Endodermal cell (in vitro differentiated cells): ENCODE measurements at regions not wholly inside any gene's neighbourhood (a gene's known extent, or its start where the extent isn't known, plus 50 kb on each side); places are given as distances from the start of the nearest gene placed in this dataset.

Experiments used
- DNase-seq: peaks from one replicate; pipeline ENCODE4 v3.0.0-alpha.2; 2017
- H3K27ac ChIP-seq: 2 replicates; pipeline ENCODE4 v1.5.1; 2013; ENCODE audit warnings: mild to moderate bottlenecking, low read depth, low read length, moderate library complexity
- H3K27me3 ChIP-seq: 2 replicates; pipeline ENCODE4 v1.6.1; 2013; ENCODE audit warnings: mild to moderate bottlenecking, low read length, moderate library complexity; ENCODE audit not compliant: insufficient read depth, control insufficient read depth, poor library complexity, severe bottlenecking
- H3K36me3 ChIP-seq: 2 replicates; pipeline ENCODE4 v1.7.0; 2013; ENCODE audit warnings: mild to moderate bottlenecking, low read length, moderate library complexity; ENCODE audit not compliant: control insufficient read depth, insufficient read depth
- H3K4me1 ChIP-seq: one replicate; pipeline ENCODE4 v1.7.0; 2013; ENCODE audit warnings: low read length; ENCODE audit not compliant: control insufficient read depth, insufficient read depth
- H3K4me3 ChIP-seq: 2 replicates; pipeline ENCODE4 v1.5.1; 2013; ENCODE audit warnings: mild to moderate bottlenecking, low read length, moderate library complexity
- H3K9ac ChIP-seq: 2 replicates; pipeline ENCODE4 v1.6.1; 2013; ENCODE audit warnings: mild to moderate bottlenecking, low read length, moderate library complexity; ENCODE audit not compliant: poor library complexity, severe bottlenecking; ENCODE audit errors: extremely low read depth
- H3K9me3 ChIP-seq: 2 replicates; pipeline ENCODE4 v1.6.1; 2013; ENCODE audit warnings: mild to moderate bottlenecking, low read length, moderate library complexity; ENCODE audit not compliant: control insufficient read depth
- H3K27ac Mint-ChIP-seq: 2 replicates; pipeline ENCODE4 v1.8.0; 2020; ENCODE audit warnings: mixed read lengths
- H3K27me3 Mint-ChIP-seq: 2 replicates; pipeline ENCODE4 v1.8.0; 2021; ENCODE audit warnings: mild to moderate bottlenecking, mixed read lengths; ENCODE audit not compliant: insufficient read depth
- H3K36me3 Mint-ChIP-seq: 2 replicates; pipeline ENCODE4 v1.8.0; 2020; ENCODE audit warnings: low read depth, mixed read lengths
- H3K4me1 Mint-ChIP-seq: 2 replicates; pipeline ENCODE4 v1.8.0; 2020; ENCODE audit warnings: mixed read lengths
- H3K4me3 Mint-ChIP-seq: 2 replicates; pipeline ENCODE4 v1.8.0; 2020; ENCODE audit warnings: mild to moderate bottlenecking, moderate library complexity, mixed read lengths
- H3K9me3 Mint-ChIP-seq: 2 replicates; pipeline ENCODE4 v1.8.0; 2020; ENCODE audit warnings: mild to moderate bottlenecking, mixed read lengths
- CTCF ChIP-seq: fragments of 200-600 bp; sonication (generic); conservative IDR thresholded peaks from 2 replicates; pipeline ENCODE4 v1.5.0; 2021; ENCODE audit warnings: antibody characterized with exemption, mild to moderate bottlenecking
- WGBS, 2 experiments: methylation state at CpG; one replicate each; pipeline versions ENCODE4 v1.1.5 to v1.1.7; 2013; ENCODE audit warnings: missing lambda C conversion rate in 2 of 2, mixed read lengths in 1 of 2; ENCODE audit not compliant: insufficient coverage in 1 of 2, insufficient read length in 1 of 2; 5-methylcytosine and 5-hydroxymethylcytosine counted together

GRCh38 chr4:129972257-129972656 lies 876.3 kb downstream of the C4orf33 start:
- peak; percentile 75 for TF ChIP-seq CTCF

DNA sequence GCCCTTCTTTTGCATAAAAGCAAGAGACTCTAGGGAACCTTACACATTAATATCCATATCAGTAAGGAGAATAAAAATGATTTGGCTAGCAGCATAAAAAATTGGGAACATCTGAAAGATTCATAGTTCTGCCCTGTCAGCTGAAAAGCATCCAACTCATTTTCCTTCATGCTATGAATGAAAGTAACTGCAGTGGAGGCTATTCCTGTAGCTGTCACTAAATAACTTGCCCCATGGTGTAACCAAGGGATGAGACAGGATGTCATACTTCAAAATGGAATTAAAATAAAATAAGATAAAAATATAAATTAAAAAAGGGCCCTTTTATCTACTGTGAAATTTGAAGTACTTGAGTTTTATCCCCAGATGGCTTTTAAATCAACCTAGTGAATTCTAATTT lies 878.8 kb downstream of the C4orf33 start:
- Histone ChIP-seq H3K9me3 (peaks cover 5% of the 10 kb centered on the region), H3K36me3 (no peaks in the 10 kb centered on the region), H3K4me3 (no peak overlapping the region), H3K4me1 (no peaks in the 10 kb centered on the region), H3K9ac (no peak overlapping the region), H3K27me3 (no peaks in the 10 kb centered on the region), H3K27ac (no peak overlapping the region)
- Mint-ChIP-seq H3K27ac (no peak overlapping the region), H3K4me1 (no peaks in the 10 kb centered on the region), H3K9me3 (no peaks in the 10 kb centered on the region), H3K4me3 (no peak overlapping the region), H3K27me3 (no peaks in the 10 kb centered on the region), H3K36me3 (no peaks in the 10 kb centered on the region)
- TF ChIP-seq CTCF: no peak
- DNase-seq: no peak

More at GRCh38 chr4:129972257-129972656, 876.3 kb downstream of the C4orf33 start:
- Mint-ChIP-seq H3K27me3 (no peaks in the 10 kb centered on the region), H3K4me1 (no peaks in the 10 kb centered on the region), H3K4me3 (no peak overlapping the region), H3K36me3 (peaks cover 2% of the 10 kb centered on the region), H3K27ac (no peak overlapping the region), H3K9me3 (peaks cover 2% of the 10 kb centered on the region)
- no peak overlapping the region for H3K4me3 ChIP-seq
- H3K36me3 ChIP-seq: no peaks in the 10 kb centered on the region
- peak; percentile 50 for DNase-seq
- WGBS, 2 experiments: 94% methylated on average over 1 of the region's 1 CpG; no CpG with 5 or more reads in 1 of the 2 experiments
- no peak overlapping the region for H3K9ac ChIP-seq
- H3K27ac ChIP-seq: no peak overlapping the region
- H3K4me1 ChIP-seq: no peaks in the 10 kb centered on the region
- H3K27me3 ChIP-seq: no peaks in the 10 kb centered on the region
- peaks cover 5% of the 10 kb centered on the region for H3K9me3 ChIP-seq

- Histone ChIP-seq H3K27ac (no peak overlapping the region), H3K9me3 (no peaks in the 10 kb centered on the region), H3K9ac (no peak overlapping the region), H3K4me3 (no peak overlapping the region), H3K27me3 (no peaks in the 10 kb centered on the region), H3K4me1 (no peaks in the 10 kb centered on the region), H3K36me3 (no peaks in the 10 kb centered on the region)
- 94 to 100% methylated on average over 3 to 4 of the region's 4 CpGs for WGBS, 2 experiments
- no peak for TF ChIP-seq CTCF
- Mint-ChIP-seq H3K9me3 (no peaks in the 10 kb centered on the region), H3K4me3 (no peak overlapping the region), H3K27ac (no peak overlapping the region), H3K4me1 (no peaks in the 10 kb centered on the region), H3K27me3 (no peaks in the 10 kb centered on the region), H3K36me3 (no peaks in the 10 kb centered on the region)
- DNase-seq: no peak
Observed at GRCh38 chr4:129978315-129978714, 882.4 kb downstream of the C4orf33 start.
